ENCODE measurements at regions not wholly inside any gene's neighbourhood (a gene's known extent, or its start where the extent isn't known, plus 50 kb on each side); places are given as distances from the start of the nearest gene placed in this dataset.

DNA sequence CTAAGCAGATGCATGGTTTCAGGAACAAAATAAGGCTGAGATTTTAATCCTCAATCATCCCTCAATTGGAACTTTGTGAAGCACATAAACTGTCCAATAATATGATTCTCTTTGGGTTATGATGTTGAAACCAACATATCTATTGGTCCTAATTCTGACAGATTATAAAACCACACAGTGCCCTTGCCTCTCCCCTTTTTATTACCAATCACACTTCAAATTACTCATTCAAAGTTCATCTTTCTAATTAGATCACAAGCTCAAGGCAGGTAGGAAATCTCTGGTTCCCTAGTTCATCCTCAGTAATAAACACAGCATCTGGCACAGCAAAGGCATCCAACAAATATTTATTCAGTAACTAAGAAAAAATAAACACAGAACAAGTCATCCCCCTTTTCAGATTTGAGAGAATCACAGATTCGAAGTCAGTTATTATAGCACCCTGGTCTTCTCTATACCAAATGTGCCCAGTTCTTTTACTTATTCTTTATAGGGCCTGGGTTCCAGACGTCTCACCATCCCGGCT is 611.6 kb downstream of the INSC start:
- no peak for TF ChIP-seq POLR2A (IDR thresholded peaks at IDR 0.05)
- TF ChIP-seq, protein P1, sequence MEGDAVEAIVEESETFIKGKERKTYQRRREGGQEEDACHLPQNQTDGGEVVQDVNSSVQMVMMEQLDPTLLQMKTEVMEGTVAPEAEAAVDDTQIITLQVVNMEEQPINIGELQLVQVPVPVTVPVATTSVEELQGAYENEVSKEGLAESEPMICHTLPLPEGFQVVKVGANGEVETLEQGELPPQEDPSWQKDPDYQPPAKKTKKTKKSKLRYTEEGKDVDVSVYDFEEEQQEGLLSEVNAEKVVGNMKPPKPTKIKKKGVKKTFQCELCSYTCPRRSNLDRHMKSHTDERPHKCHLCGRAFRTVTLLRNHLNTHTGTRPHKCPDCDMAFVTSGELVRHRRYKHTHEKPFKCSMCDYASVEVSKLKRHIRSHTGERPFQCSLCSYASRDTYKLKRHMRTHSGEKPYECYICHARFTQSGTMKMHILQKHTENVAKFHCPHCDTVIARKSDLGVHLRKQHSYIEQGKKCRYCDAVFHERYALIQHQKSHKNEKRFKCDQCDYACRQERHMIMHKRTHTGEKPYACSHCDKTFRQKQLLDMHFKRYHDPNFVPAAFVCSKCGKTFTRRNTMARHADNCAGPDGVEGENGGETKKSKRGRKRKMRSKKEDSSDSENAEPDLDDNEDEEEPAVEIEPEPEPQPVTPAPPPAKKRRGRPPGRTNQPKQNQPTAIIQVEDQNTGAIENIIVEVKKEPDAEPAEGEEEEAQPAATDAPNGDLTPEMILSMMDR (IDR thresholded peaks at IDR 0.05): no peak
